HCT116 (cell line): ENCODE measurements at regions not wholly inside any gene's neighbourhood (a gene's known extent, or its start where the extent isn't known, plus 50 kb on each side); places are given as distances from the start of the nearest gene placed in this dataset.

Experiments used
- CEBPB ChIP-seq: IDR thresholded peaks from 2 replicates; pipeline ENCODE4 v1.6.1; 2012; ENCODE audit warnings: low read depth
- EGR1 ChIP-seq: IDR thresholded peaks from 2 replicates; pipeline ENCODE4 v1.6.1; 2012; ENCODE audit warnings: low read depth
- EZH2 ChIP-seq: fragments of 200-600 bp; sonication (generic); IDR thresholded peaks from 2 replicates; pipeline ENCODE4 v1.6.1; 2017; ENCODE audit warnings: antibody characterized with exemption, mixed run types
- JUND ChIP-seq: IDR thresholded peaks from 2 replicates; pipeline ENCODE4 v1.6.1; 2012
- POLR2A ChIP-seq: IDR thresholded peaks from 2 replicates; pipeline ENCODE4 v1.7.0; 2011; ENCODE audit warnings: borderline replicate concordance; ENCODE audit not compliant: insufficient read depth, insufficient read length; ENCODE audit errors: extremely low read depth
- POLR2AphosphoS5 ChIP-seq: IDR thresholded peaks from 2 replicates; pipeline ENCODE4 v1.6.1; 2011; ENCODE audit warnings: mild to moderate bottlenecking, low read depth, low read length, moderate library complexity
- RAD21 ChIP-seq: IDR thresholded peaks from 2 replicates; pipeline ENCODE4 v1.6.1; 2012; ENCODE audit warnings: low read depth, mild to moderate bottlenecking
- SIN3A ChIP-seq: IDR thresholded peaks from 2 replicates; pipeline ENCODE4 v1.6.1; 2012; ENCODE audit warnings: low read depth
- ZFX ChIP-seq: fragments of 450-650 bp; IDR thresholded peaks from 2 replicates; pipeline ENCODE4 v1.6.1; 2017
- TF ChIP-seq, protein P1 (sequence below), 3 experiments: fragments of 200-600 bp in 1 of 3; sonication (generic) in 1 of 3; IDR thresholded peaks in 2 of 3; conservative IDR thresholded peaks in 1 of 3; 2 replicates each; pipeline ENCODE4 v1.5.1; 2012 to 2017; ENCODE audit warnings: low read depth in 2 of 3, low read length in 2 of 3, antibody characterized with exemption in 1 of 3, borderline replicate concordance in 1 of 3, control low read depth in 1 of 3, mild to moderate bottlenecking in 1 of 3, mixed read lengths in 1 of 3, mixed run types in 1 of 3, moderate library complexity in 1 of 3; ENCODE audit not compliant: insufficient read depth in 1 of 3
- TF ChIP-seq, protein P2 (sequence below): IDR thresholded peaks from 2 replicates; pipeline ENCODE4 v1.6.1; 2012; ENCODE audit warnings: low read depth
- TF ChIP-seq, protein P3 (sequence below): IDR thresholded peaks from 2 replicates; pipeline ENCODE4 v1.6.1; 2012

- TF ChIP-seq RAD21 (no peak), EZH2 (no peak), EGR1 (no peak), POLR2AphosphoS5 (no peak), ZFX (no peak), JUND (no peak), POLR2A (no peak), SIN3A (no peak), CEBPB (no peak)
- TF ChIP-seq, protein P1, sequence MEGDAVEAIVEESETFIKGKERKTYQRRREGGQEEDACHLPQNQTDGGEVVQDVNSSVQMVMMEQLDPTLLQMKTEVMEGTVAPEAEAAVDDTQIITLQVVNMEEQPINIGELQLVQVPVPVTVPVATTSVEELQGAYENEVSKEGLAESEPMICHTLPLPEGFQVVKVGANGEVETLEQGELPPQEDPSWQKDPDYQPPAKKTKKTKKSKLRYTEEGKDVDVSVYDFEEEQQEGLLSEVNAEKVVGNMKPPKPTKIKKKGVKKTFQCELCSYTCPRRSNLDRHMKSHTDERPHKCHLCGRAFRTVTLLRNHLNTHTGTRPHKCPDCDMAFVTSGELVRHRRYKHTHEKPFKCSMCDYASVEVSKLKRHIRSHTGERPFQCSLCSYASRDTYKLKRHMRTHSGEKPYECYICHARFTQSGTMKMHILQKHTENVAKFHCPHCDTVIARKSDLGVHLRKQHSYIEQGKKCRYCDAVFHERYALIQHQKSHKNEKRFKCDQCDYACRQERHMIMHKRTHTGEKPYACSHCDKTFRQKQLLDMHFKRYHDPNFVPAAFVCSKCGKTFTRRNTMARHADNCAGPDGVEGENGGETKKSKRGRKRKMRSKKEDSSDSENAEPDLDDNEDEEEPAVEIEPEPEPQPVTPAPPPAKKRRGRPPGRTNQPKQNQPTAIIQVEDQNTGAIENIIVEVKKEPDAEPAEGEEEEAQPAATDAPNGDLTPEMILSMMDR (IDR thresholded peaks at IDR 0.05 in 2 of 3, conservative IDR thresholded peaks at IDR 0.05 in 1 of 3; ENCODE audit: borderline replicate concordance in 1 of 3, insufficient read depth in 1 of 3, low read depth in 2 of 3, low read length in 2 of 3), result no peak
- TF ChIP-seq, protein P2, sequence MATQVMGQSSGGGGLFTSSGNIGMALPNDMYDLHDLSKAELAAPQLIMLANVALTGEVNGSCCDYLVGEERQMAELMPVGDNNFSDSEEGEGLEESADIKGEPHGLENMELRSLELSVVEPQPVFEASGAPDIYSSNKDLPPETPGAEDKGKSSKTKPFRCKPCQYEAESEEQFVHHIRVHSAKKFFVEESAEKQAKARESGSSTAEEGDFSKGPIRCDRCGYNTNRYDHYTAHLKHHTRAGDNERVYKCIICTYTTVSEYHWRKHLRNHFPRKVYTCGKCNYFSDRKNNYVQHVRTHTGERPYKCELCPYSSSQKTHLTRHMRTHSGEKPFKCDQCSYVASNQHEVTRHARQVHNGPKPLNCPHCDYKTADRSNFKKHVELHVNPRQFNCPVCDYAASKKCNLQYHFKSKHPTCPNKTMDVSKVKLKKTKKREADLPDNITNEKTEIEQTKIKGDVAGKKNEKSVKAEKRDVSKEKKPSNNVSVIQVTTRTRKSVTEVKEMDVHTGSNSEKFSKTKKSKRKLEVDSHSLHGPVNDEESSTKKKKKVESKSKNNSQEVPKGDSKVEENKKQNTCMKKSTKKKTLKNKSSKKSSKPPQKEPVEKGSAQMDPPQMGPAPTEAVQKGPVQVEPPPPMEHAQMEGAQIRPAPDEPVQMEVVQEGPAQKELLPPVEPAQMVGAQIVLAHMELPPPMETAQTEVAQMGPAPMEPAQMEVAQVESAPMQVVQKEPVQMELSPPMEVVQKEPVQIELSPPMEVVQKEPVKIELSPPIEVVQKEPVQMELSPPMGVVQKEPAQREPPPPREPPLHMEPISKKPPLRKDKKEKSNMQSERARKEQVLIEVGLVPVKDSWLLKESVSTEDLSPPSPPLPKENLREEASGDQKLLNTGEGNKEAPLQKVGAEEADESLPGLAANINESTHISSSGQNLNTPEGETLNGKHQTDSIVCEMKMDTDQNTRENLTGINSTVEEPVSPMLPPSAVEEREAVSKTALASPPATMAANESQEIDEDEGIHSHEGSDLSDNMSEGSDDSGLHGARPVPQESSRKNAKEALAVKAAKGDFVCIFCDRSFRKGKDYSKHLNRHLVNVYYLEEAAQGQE, result no peak
- TF ChIP-seq, protein P3, sequence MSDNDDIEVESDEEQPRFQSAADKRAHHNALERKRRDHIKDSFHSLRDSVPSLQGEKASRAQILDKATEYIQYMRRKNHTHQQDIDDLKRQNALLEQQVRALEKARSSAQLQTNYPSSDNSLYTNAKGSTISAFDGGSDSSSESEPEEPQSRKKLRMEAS, result no peak
Measured at GRCh38 chr16:77596261-77596660, 126.1 kb upstream of the NUDT7 start.
